HepG2 (cell line): ENCODE measurements at regions not wholly inside any gene's neighbourhood (a gene's known extent, or its start where the extent isn't known, plus 50 kb on each side); places are given as distances from the start of the nearest gene placed in this dataset.

Experiments used
- ATAC-seq: fragments of 200-7000 bp; cut with Tn5 transposase; 3 replicates; pipeline ENCODE4 v1.9.1; 2020; ENCODE audit warnings: mild to moderate bottlenecking, moderate library complexity
- BruUV-seq: library from RNA; stranded (reverse); fragments of 400-500 nt; replicated peaks from 2 replicates; lab custom pipeline; 2021; lab: Mats Ljungman, UMichigan
- CTCF ChIA-PET: fragments of 300-600 bp; formaldehyde crosslinking; extraction: SDS; loops from one replicate; lab custom pipeline; 2021; ENCODE audit warnings: low total read pairs, inconsistent platforms, low intra/inter-chr PET ratio; lab: Yijun Ruan, JAX
- POLR2A ChIA-PET: fragments of 350-600 bp; sonication (Branson Sonifier 250); formaldehyde crosslinking; loops from one replicate; lab custom pipeline; 2020; ENCODE audit warnings: antibody characterized with exemption, inconsistent platforms; lab: Yijun Ruan, JAX
- DNase-seq: peaks from one replicate; pipeline ENCODE4 v3.0.0-alpha.2; 2015; ENCODE audit warnings: low spot score
- FAIRE-seq: peaks from 3 replicates; lab custom pipeline; 2011; peaks lifted over from hg19 to GRCh38; lab: Jason Lieb, UNC
- H2AFZ ChIP-seq: one replicate; pipeline ENCODE4 v1.6.1; 2011; ENCODE audit warnings: low read length, inconsistent platforms
- H3K27ac ChIP-seq: fragments of 300-600 bp; 3 replicates; pipeline ENCODE4 v1.8.0; 2011; ENCODE audit warnings: mixed run types, mild to moderate bottlenecking, mixed read lengths, low read length, inconsistent platforms; ENCODE audit not compliant: insufficient read depth; ENCODE audit errors: extremely low read length
- H3K27me3 ChIP-seq, 2 experiments: fragments of 200-600 bp in 1 of 2; 2 replicates in 1 of 2; 3 replicates in 1 of 2; pipeline versions ENCODE4 v1.6.0 to v1.8.0; 2011; ENCODE audit warnings: low read length in 2 of 2, mild to moderate bottlenecking in 2 of 2, moderate library complexity in 2 of 2, inconsistent platforms in 1 of 2; ENCODE audit not compliant: insufficient read depth in 2 of 2, control insufficient read depth in 1 of 2
- H3K36me3 ChIP-seq, 2 experiments: fragments of 200-600 bp in 1 of 2; replicated peaks in 1 of 2; 2 replicates in 1 of 2; 3 replicates in 1 of 2; pipeline versions ENCODE4 v1.5.1 to v1.8.0; 2011; ENCODE audit warnings: low read length in 2 of 2, inconsistent platforms in 1 of 2; ENCODE audit not compliant: insufficient read depth in 2 of 2, control insufficient read depth in 1 of 2
- H3K4me1 ChIP-seq: 2 replicates; pipeline ENCODE4 v1.5.1; 2012; ENCODE audit warnings: low read length, inconsistent platforms; ENCODE audit not compliant: insufficient read depth
- H3K4me2 ChIP-seq: 2 replicates; pipeline ENCODE4 v1.6.0; 2011; ENCODE audit warnings: low read depth, low read length, inconsistent platforms
- H3K4me3 ChIP-seq, 3 experiments: fragments of 200-600 bp in 1 of 3; sonication (generic), shearing (Covaris generic) in 1 of 3; replicated peaks in 1 of 3; 2 replicates each; pipeline ENCODE4 v1.5.1; 2011 to 2016; ENCODE audit warnings: low read length in 3 of 3, inconsistent platforms in 2 of 3, low read depth in 2 of 3, mild to moderate bottlenecking in 2 of 3, control low read depth in 1 of 3, mixed read lengths in 1 of 3; ENCODE audit not compliant: insufficient read depth in 1 of 3
- H3K79me2 ChIP-seq: one replicate; pipeline ENCODE4 v1.6.1; 2011; ENCODE audit warnings: low read length, inconsistent platforms; ENCODE audit not compliant: insufficient read depth
- H3K9ac ChIP-seq: 2 replicates; pipeline ENCODE4 v1.6.0; 2011; ENCODE audit warnings: mild to moderate bottlenecking, low read depth, low read length, inconsistent platforms; ENCODE audit not compliant: insufficient read depth
- H3K9me3 ChIP-seq: 2 replicates; pipeline ENCODE4 v1.5.1; 2012; ENCODE audit warnings: mild to moderate bottlenecking, low read length
- H4K20me1 ChIP-seq: 2 replicates; pipeline ENCODE4 v1.6.0; 2011; ENCODE audit warnings: inconsistent platforms, mild to moderate bottlenecking, low read length, moderate library complexity; ENCODE audit not compliant: insufficient read depth
- CEBPB ChIP-seq: IDR thresholded peaks from 2 replicates; pipeline ENCODE4 v1.6.1; 2011; ENCODE audit warnings: low read depth, low read length, improper control_type of control experiment, borderline replicate concordance
- EEA1 ChIP-seq: sonication (generic); formaldehyde crosslinking; IDR thresholded peaks from 2 replicates; pipeline ENCODE4 v1.5.1; 2020; ENCODE audit warnings: mild to moderate bottlenecking, missing genetic modification reagents, borderline replicate concordance
- KDM5A ChIP-seq: fragments of 200-600 bp; sonication (generic); IDR thresholded peaks from 2 replicates; pipeline ENCODE4 v1.7.0; 2018; ENCODE audit warnings: antibody characterized with exemption, mild to moderate bottlenecking, low read length, borderline replicate concordance
- MBNL3 ChIP-seq: fragments of 250-450 bp; sonication (Bioruptor Pico); conservative IDR thresholded peaks from 2 replicates; pipeline ENCODE4 v1.8.0; 2022; ENCODE audit warnings: mild to moderate bottlenecking, inconsistent platforms
- MTF2 ChIP-seq: sonication (generic); formaldehyde crosslinking; IDR thresholded peaks from 2 replicates; pipeline ENCODE4 v1.5.0; 2020; ENCODE audit warnings: missing genetic modification reagents, borderline replicate concordance
- MXD4 ChIP-seq: IDR thresholded peaks from 2 replicates; pipeline ENCODE4 v1.6.1; 2016; ENCODE audit warnings: mild to moderate bottlenecking, missing biosample characterization, missing genetic modification reagents
- NCOR1 ChIP-seq: fragments of 200-600 bp; sonication (generic); IDR thresholded peaks from 2 replicates; pipeline ENCODE4 v1.7.0; 2017; ENCODE audit warnings: antibody characterized with exemption, low read length, borderline replicate concordance
- SCMH1 ChIP-seq: sonication (generic); formaldehyde crosslinking; IDR thresholded peaks from 2 replicates; pipeline ENCODE4 v1.9.0; 2021; ENCODE audit warnings: missing genetic modification reagents, mild to moderate bottlenecking, borderline replicate concordance
- SOX13 ChIP-seq, 3 experiments: fragments of 450-650 bp in 1 of 3; sonication (generic) in 1 of 3; formaldehyde crosslinking in 1 of 3; IDR thresholded peaks in 2 of 3; conservative IDR thresholded peaks in 1 of 3; 2 replicates each; pipeline versions ENCODE4 v1.5.0 to v1.6.1; 2016 to 2020; ENCODE audit warnings: antibody characterized with exemption in 1 of 3, mild to moderate bottlenecking in 1 of 3, missing compliant biosample characterization in 1 of 3, missing genetic modification reagents in 1 of 3, moderate library complexity in 1 of 3
- SP2 ChIP-seq: sonication (generic); formaldehyde crosslinking; IDR thresholded peaks from 2 replicates; pipeline ENCODE4 v1.5.1; 2020; ENCODE audit warnings: mild to moderate bottlenecking, missing genetic modification reagents
- SRF ChIP-seq: IDR thresholded peaks from 2 replicates; pipeline ENCODE4 v1.6.1; 2011; ENCODE audit warnings: mild to moderate bottlenecking, low read depth, low read length, moderate library complexity
- TBX3 ChIP-seq: fragments of 450-650 bp; IDR thresholded peaks from 2 replicates; pipeline ENCODE4 v1.6.1; 2017; ENCODE audit warnings: antibody characterized with exemption, mild to moderate bottlenecking, inconsistent platforms, borderline replicate concordance
- TMF1 ChIP-seq: sonication (generic); formaldehyde crosslinking; IDR thresholded peaks from 2 replicates; pipeline ENCODE4 v1.8.1; 2022; ENCODE audit warnings: low read depth, missing genetic modification reagents
- TRIM22 ChIP-seq: fragments of 450-650 bp; IDR thresholded peaks from 2 replicates; pipeline ENCODE4 v1.6.1; 2017
- ZBTB38 ChIP-seq: sonication (generic); formaldehyde crosslinking; IDR thresholded peaks from 2 replicates; pipeline ENCODE4 v1.5.1; 2020; ENCODE audit warnings: mild to moderate bottlenecking, missing genetic modification reagents
- ZNF30 ChIP-seq: sonication (generic); formaldehyde crosslinking; IDR thresholded peaks from 2 replicates; pipeline ENCODE4 v1.5.0; 2020; ENCODE audit warnings: mild to moderate bottlenecking, missing genetic modification reagents
- ZNF567 ChIP-seq: sonication (generic); formaldehyde crosslinking; IDR thresholded peaks from 2 replicates; pipeline ENCODE4 v1.8.1; 2023; ENCODE audit warnings: mild to moderate bottlenecking, missing genetic modification reagents, borderline replicate concordance
- ZNF644 ChIP-seq: IDR thresholded peaks from 2 replicates; pipeline ENCODE4 v1.6.1; 2016; ENCODE audit warnings: low read depth
- ZSCAN21 ChIP-seq: sonication (generic); formaldehyde crosslinking; IDR thresholded peaks from 2 replicates; pipeline ENCODE4 v1.8.0; 2022; ENCODE audit warnings: mild to moderate bottlenecking, missing genetic modification reagents, moderate library complexity, borderline replicate concordance
- WGBS: methylation state at CpG from one replicate; pipeline ENCODE4 v1.1.6; 2017; ENCODE audit warnings: low lambda C conversion rate; 5-methylcytosine and 5-hydroxymethylcytosine counted together
- in situ Hi-C: cut with HindIII; loops from 2 replicates; pipeline ENCODE4 v1.10.0; 2017; ENCODE audit warnings: low pct_unique_long_range_greater_than_20kb; ENCODE audit not compliant: extremely low pct_ligation_motif_present
- intact Hi-C: fragments of 100-400 bp; cut with micrococcal nuclease; formaldehyde crosslinking; loops from one replicate; pipeline ENCODE4 v1.10.0; 2022; ENCODE audit not compliant: unreplicated experiment

GRCh38 chr4:72715299-72715698 is 146.3 kb upstream of the ADAMTS3 start:
- no peak for TF ChIP-seq NCOR1
- no peak for TF ChIP-seq ZNF644 (CRISPR knock-in tag)
- no peak for TF ChIP-seq ZNF30 (CRISPR knock-in tag)
- intact Hi-C loops, result no loop called here
- no TSS peak for BruUV-seq
- Histone ChIP-seq H3K27me3 (no peaks in the 10 kb centered on the region), H2AFZ (no peak overlapping the region), H3K36me3 (no peaks in the 10 kb centered on the region), H3K79me2 (no peaks in the 10 kb centered on the region), H3K4me3 (no peak overlapping the region), H4K20me1 (no peaks in the 10 kb centered on the region), H3K27ac (no peak overlapping the region), H3K4me1 (no peaks in the 10 kb centered on the region), H3K9ac (no peak overlapping the region), H3K4me2 (no peak overlapping the region), H3K9me3 (no peaks in the 10 kb centered on the region)
- no peak for FAIRE-seq
- 13% methylated on average over 2 of the region's 2 CpGs for WGBS
- ChIA-PET CTCF (no interaction called here), POLR2A (no interaction called here)
- no peak for ATAC-seq
- in situ Hi-C loops, result no loop called here
- DNase-seq, result no peak

- H2AFZ ChIP-seq, result no peak overlapping the region
- ChIA-PET POLR2A (no interaction called here), CTCF (no interaction called here)
- H4K20me1 ChIP-seq, result no peaks in the 10 kb centered on the region
- no peaks in the 10 kb centered on the region for H3K4me1 ChIP-seq
- ATAC-seq, result no peak
- 2% methylated on average over 6 of the region's 6 CpGs for WGBS
- no peak for DNase-seq
- intact Hi-C loops, result no loop called here
- no peaks in the 10 kb centered on the region for H3K27me3 ChIP-seq
- no peak overlapping the region for H3K27ac ChIP-seq
- no TSS peak for BruUV-seq
- no peak overlapping the region for H3K4me3 ChIP-seq
- H3K4me2 ChIP-seq, result no peak overlapping the region
- H3K36me3 ChIP-seq, result no peaks in the 10 kb centered on the region
- no peaks in the 10 kb centered on the region for H3K9me3 ChIP-seq
- in situ Hi-C loops, result no loop called here
- H3K9ac ChIP-seq, result no peak overlapping the region
- FAIRE-seq, result no peak
- H3K79me2 ChIP-seq, result no peaks in the 10 kb centered on the region
- TF ChIP-seq ZSCAN21 (CRISPR knock-in tag) (no peak), ZNF567 (no peak), EEA1 (CRISPR knock-in tag) (no peak), ZBTB38 (no peak), KDM5A (no peak), SCMH1 (CRISPR knock-in tag) (no peak), TBX3 (no peak), SP2 (CRISPR knock-in tag) (no peak), CEBPB (no peak), SRF (no peak), MXD4 (CRISPR knock-in tag) (no peak), MBNL3 (CRISPR knock-in tag) (no peak), MTF2 (CRISPR knock-in tag) (no peak), SOX13 (IDR thresholded peaks at IDR 0.05) (no peak), SOX13 (CRISPR knock-in tag; conservative IDR thresholded peaks at IDR 0.05 in 1 of 2, IDR thresholded peaks at IDR 0.05 in 1 of 2) (no peak), TRIM22 (no peak), TMF1 (CRISPR knock-in tag) (no peak)
Measured at GRCh38 chr4:72714482-72715279, 145.7 kb upstream of the ADAMTS3 start.
